ENCODE measurements at regions not wholly inside any gene's neighbourhood (a gene's known extent, or its start where the extent isn't known, plus 50 kb on each side); places are given as distances from the start of the nearest gene placed in this dataset.

GRCh38 chr10:109534193-109534592 is 389.1 kb downstream of the XPNPEP1 start:
- no peak for DNase-seq (ENCODE audit: low spot score)
- H3K27me3 ChIP-seq: no peaks in the 10 kb centered on the region
- no peaks in the 10 kb centered on the region for H4K20me1 ChIP-seq (ENCODE audit: insufficient read depth, poor library complexity, severe bottlenecking)
- no peaks in the 10 kb centered on the region for H3K79me2 ChIP-seq
- 81% methylated on average over 3 of the region's 3 CpGs for WGBS (ENCODE audit: low lambda C conversion rate, missing lambda C conversion rate)
- H3K36me3 ChIP-seq (replicated peaks; ENCODE audit: insufficient read depth, low read depth): no peaks in the 10 kb centered on the region
- no peak overlapping the region for H3K27ac ChIP-seq
- no peaks in the 10 kb centered on the region for H3K4me1 ChIP-seq (ENCODE audit: insufficient read depth)
- no peaks in the 10 kb centered on the region for H3K9me2 ChIP-seq (replicated peaks; ENCODE audit: insufficient read depth)
- no peak overlapping the region for H3K4me3 ChIP-seq
- TF ChIP-seq EZH2phosphoT487 (IDR thresholded peaks at IDR 0.05; ENCODE audit: low read depth, severe bottlenecking, unreplicated experiment) (no peak), EZH2 (IDR thresholded peaks at IDR 0.05; ENCODE audit: borderline replicate concordance) (no peak), CTCF (IDR thresholded peaks at IDR 0.05; ENCODE audit: poor library complexity) (no peak)
- H3K9me3 ChIP-seq (ENCODE audit: low read depth): peaks cover 2% of the 10 kb centered on the region
- no peak overlapping the region for H2AFZ ChIP-seq
- H3K4me2 ChIP-seq: no peak overlapping the region

- H3K9me3 ChIP-seq (ENCODE audit: low read depth): peaks cover 4% of the 10 kb centered on the region
- no peaks in the 10 kb centered on the region for H3K9me2 ChIP-seq (replicated peaks; ENCODE audit: insufficient read depth)
- no peak for DNase-seq (ENCODE audit: low spot score)
- H3K4me1 ChIP-seq (ENCODE audit: insufficient read depth): no peaks in the 10 kb centered on the region
- H3K27me3 ChIP-seq: no peaks in the 10 kb centered on the region
- no peaks in the 10 kb centered on the region for H3K36me3 ChIP-seq (replicated peaks; ENCODE audit: insufficient read depth, low read depth)
- no peak overlapping the region for H3K27ac ChIP-seq
- H3K79me2 ChIP-seq: no peaks in the 10 kb centered on the region
- TF ChIP-seq EZH2phosphoT487 (IDR thresholded peaks at IDR 0.05; ENCODE audit: low read depth, severe bottlenecking, unreplicated experiment): no peak
- no peak for TF ChIP-seq EZH2 (IDR thresholded peaks at IDR 0.05; ENCODE audit: borderline replicate concordance)
- no peak for TF ChIP-seq CTCF (IDR thresholded peaks at IDR 0.05; ENCODE audit: poor library complexity)
- no peak overlapping the region for H2AFZ ChIP-seq
- H3K4me2 ChIP-seq: no peak overlapping the region
- no peak overlapping the region for H3K4me3 ChIP-seq
- H4K20me1 ChIP-seq (ENCODE audit: insufficient read depth, poor library complexity, severe bottlenecking): no peaks in the 10 kb centered on the region
Observed at GRCh38 chr10:109529258-109529657, 394.1 kb downstream of the XPNPEP1 start.

- no peak overlapping the region for H3K27ac ChIP-seq
- TF ChIP-seq EZH2phosphoT487 (IDR thresholded peaks at IDR 0.05; ENCODE audit: low read depth, severe bottlenecking, unreplicated experiment) (no peak), CTCF (IDR thresholded peaks at IDR 0.05; ENCODE audit: poor library complexity) (no peak), EZH2 (IDR thresholded peaks at IDR 0.05; ENCODE audit: borderline replicate concordance) (no peak)
- 85% methylated on average over 4 of the region's 4 CpGs for WGBS (ENCODE audit: low lambda C conversion rate, missing lambda C conversion rate)
- H3K9me3 ChIP-seq (ENCODE audit: low read depth): no peaks in the 10 kb centered on the region
- H3K9me2 ChIP-seq (replicated peaks; ENCODE audit: insufficient read depth): no peaks in the 10 kb centered on the region
- no peak overlapping the region for H3K4me2 ChIP-seq
- no peaks in the 10 kb centered on the region for H3K4me1 ChIP-seq (ENCODE audit: insufficient read depth)
- H2AFZ ChIP-seq: no peak overlapping the region
- no peaks in the 10 kb centered on the region for H3K79me2 ChIP-seq
- no peaks in the 10 kb centered on the region for H4K20me1 ChIP-seq (ENCODE audit: insufficient read depth, poor library complexity, severe bottlenecking)
- DNase-seq (ENCODE audit: low spot score): no peak
- no peaks in the 10 kb centered on the region for H3K36me3 ChIP-seq (replicated peaks; ENCODE audit: insufficient read depth, low read depth)
- H3K4me3 ChIP-seq: no peak overlapping the region
- H3K27me3 ChIP-seq: no peaks in the 10 kb centered on the region
Observed at GRCh38 chr10:109517748-109518147, 405.6 kb downstream of the XPNPEP1 start.

- no peak overlapping the region for H3K27ac ChIP-seq
- no peaks in the 10 kb centered on the region for H3K9me3 ChIP-seq (ENCODE audit: low read depth)
- no peak for TF ChIP-seq CTCF (IDR thresholded peaks at IDR 0.05; ENCODE audit: poor library complexity)
- TF ChIP-seq EZH2phosphoT487 (IDR thresholded peaks at IDR 0.05; ENCODE audit: low read depth, severe bottlenecking, unreplicated experiment): no peak
- TF ChIP-seq EZH2 (IDR thresholded peaks at IDR 0.05; ENCODE audit: borderline replicate concordance): no peak
- no peaks in the 10 kb centered on the region for H3K79me2 ChIP-seq
- peak; percentile 4 for DNase-seq (ENCODE audit: low spot score)
- H3K9me2 ChIP-seq (replicated peaks; ENCODE audit: insufficient read depth): no peaks in the 10 kb centered on the region
- no peak overlapping the region for H3K4me3 ChIP-seq
- H2AFZ ChIP-seq: no peak overlapping the region
- no peaks in the 10 kb centered on the region for H3K36me3 ChIP-seq (replicated peaks; ENCODE audit: insufficient read depth, low read depth)
- no peaks in the 10 kb centered on the region for H3K27me3 ChIP-seq
- no peak overlapping the region for H3K4me2 ChIP-seq
- WGBS (ENCODE audit: low lambda C conversion rate, missing lambda C conversion rate): 89% methylated on average over 1 of the region's 1 CpG
- H4K20me1 ChIP-seq (ENCODE audit: insufficient read depth, poor library complexity, severe bottlenecking): no peaks in the 10 kb centered on the region
- H3K4me1 ChIP-seq (ENCODE audit: insufficient read depth): no peaks in the 10 kb centered on the region
Observed at GRCh38 chr10:109504401-109504800, 418.9 kb downstream of the XPNPEP1 start.
